COLO829 (cell line): ENCODE measurements at regions not wholly inside any gene's neighbourhood (a gene's known extent, or its start where the extent isn't known, plus 50 kb on each side); places are given as distances from the start of the nearest gene placed in this dataset.
"Not testable (repeated sequence)": the region's sequence is repeated elsewhere in the genome, so short reads cannot be mapped to it uniquely, and the experiment has no call there.

Experiments used
- DNase-seq: peaks from one replicate; pipeline ENCODE4 v3.0.0; 2012; ENCODE audit warnings: low spot score

- DNase-seq = no peak
Observed at GRCh38 chr9:117775591-117775990, 71.4 kb downstream of the TLR4 start.

GRCh38 chr9:117777823-117778222 is 73.6 kb downstream of the TLR4 start:
- DNase-seq = no peak

DNA sequence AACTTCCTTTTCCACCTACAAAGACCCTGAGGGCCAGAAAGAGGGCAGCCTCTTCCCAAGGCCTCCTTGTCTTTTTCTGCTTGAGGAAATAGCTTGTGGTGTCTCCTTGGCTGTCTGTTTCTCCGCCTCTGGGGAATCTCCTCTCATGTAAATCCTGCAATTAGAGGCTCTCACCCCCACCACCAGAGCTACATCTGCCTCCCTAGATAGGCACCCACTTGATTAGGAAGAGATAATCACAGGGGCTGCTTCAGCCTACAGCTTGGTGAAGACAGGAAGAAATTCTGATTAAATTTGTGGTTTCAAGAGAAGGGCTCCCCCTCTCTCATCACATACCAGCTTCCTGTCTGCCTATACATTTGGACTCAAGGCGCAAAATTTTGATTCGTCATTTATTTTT is 75.6 kb downstream of the TLR4 start:
- no peak for DNase-seq

GRCh38 chr9:117782931-117783788 is 79.0 kb downstream of the TLR4 start:
- DNase-seq = peak; percentile 53

DNA sequence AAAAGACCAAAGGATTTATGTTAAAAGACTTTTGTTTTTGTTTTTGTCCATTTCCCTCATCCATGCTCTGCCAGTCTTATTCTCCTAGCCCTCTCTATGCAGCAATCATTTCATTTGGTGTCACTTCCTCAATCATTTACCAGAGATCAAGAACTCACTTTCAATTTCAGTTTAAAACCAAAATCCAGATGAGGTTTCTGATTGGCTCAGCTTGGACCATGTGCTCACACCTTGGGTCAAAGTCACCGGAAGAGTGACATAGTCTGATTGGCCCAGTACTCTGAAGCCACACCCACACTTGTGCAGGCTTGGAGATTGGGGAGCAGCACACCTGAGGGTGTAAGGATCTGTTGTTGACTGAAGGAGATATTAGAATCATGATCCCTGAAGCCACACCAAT is 79.6 kb downstream of the TLR4 start:
- DNase-seq = peak; percentile 3

GRCh38 chr9:117784996-117785395 is 80.8 kb downstream of the TLR4 start:
- DNase-seq = no peak

- DNase-seq = no peak
Observed at GRCh38 chr9:117787746-117788145, 83.5 kb downstream of the TLR4 start.

GRCh38 chr9:117795271-117795670 is 91.1 kb downstream of the TLR4 start:
- DNase-seq = no peak

GRCh38 chr9:117796681-117797080 is 92.5 kb downstream of the TLR4 start:
- DNase-seq = no peak

DNA sequence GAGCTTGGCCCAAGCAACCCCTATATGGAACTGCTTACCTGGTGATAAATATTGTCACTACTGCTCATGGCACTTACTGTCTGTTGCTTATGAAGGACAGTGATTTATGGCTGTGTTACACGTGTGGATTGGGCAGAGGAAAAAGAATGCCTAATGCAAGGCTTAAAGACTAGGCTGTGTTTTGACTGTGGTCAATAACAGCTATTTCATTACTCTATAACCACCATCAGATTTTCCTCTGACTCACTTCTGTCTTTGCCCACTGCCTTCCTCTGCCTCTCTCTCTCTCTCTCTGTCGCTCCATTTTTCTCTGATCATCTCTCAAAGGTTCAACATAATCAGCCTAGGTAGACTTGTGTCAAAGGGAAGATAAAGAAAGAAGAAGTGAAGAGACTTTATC is 96.2 kb downstream of the TLR4 start:
- no peak for DNase-seq

- no peak for DNase-seq
Observed at GRCh38 chr9:117809751-117810150, 105.5 kb downstream of the TLR4 start.

DNA sequence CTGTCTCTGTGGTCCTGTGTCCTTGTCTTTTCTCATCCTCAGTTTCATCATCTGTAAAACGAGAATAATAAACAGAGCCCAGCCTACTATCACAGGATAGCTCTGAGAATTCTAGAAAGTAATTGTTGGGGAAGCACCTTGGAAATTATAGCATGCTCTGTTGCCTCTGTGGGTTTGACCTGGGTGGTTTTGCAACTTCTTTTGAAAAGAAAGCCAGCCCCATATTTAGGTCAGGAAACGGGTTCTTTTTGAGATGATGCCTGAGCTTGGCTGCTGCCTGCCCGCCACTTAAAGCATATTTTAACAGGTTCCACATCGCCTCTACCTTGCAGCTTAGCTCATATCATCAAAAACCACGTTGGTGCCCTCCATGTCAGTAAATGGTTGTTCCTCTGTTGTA is 111.1 kb downstream of the TLR4 start:
- DNase-seq = no peak

DNA sequence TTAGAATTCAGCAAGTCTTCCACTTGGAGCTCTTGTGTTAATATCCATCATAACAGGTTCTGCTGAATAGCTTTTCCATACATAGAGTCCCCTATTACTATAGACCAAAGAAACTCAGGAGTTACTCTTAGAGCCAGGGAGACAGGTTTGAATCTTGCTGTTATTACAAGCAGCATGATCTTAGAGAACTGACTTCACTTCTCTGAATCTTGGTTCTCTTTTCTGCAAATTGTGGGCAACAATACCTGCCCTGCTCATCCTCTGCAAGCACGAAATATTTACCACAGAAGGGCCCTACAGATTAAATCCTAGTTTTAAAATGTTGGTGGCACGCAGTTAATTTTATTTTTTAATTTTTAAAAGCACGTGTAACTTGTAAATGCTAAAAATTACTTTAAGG is 111.7 kb downstream of the TLR4 start:
- no peak for DNase-seq

DNA sequence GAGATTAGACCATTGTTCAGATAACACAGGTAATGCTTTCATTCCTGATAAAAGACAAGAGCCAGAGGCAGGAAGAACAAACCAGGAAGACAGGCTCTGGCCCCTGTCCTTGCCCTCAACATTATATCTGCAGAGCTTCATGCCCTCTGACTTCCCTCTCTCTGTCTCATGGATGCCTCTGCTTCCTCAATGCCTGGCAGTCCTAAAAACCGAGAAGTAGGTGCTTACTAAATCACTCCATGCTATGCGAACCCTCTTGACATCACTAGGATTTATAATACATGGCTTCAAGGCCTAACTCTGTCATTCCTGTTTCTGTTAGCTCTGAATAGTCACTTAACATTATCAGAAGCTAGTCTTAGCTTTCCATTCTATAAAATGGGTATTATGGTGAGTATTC is 117.8 kb downstream of the TLR4 start:
- no peak for DNase-seq

GRCh38 chr9:117823576-117823975 is 119.4 kb downstream of the TLR4 start:
- no peak for DNase-seq

DNA sequence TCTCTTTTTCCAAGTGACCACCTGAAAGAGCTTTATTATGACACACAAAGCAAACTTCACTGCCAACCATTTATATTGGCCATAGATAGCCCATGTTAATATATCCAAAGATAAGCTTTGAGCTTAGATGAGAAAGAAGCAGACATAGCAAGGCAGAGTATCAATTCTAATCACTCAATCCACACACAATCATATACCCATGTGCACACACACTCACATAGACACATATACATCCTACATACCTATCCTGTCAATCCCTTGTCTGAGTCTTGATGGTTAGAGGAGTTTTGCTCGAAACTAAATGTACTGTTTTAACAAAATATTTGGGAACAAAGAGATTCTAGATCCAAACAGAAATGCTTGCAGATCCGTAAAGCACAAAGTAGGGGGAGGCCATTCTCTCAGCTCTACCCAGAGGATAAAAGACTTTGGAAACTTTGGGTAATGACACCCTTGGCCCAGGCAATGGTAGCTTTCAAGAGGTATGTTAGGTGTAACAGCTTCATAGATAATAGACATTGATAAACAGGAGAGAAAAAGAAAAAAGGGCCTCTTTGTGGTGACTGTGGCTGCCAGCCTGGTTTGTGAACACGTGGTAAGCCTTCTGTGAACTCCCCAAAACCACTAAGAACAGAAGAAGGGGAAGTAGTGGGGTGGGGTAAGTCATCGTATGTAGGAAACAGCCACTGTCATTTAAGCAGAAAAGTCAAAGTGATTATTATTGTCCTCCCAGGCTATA is 121.6 kb downstream of the TLR4 start:
- no peak for DNase-seq

- DNase-seq = no peak
Observed at GRCh38 chr9:117826837-117827236, 122.6 kb downstream of the TLR4 start.

- DNase-seq = no peak
Observed at GRCh38 chr9:117827456-117827855, 123.3 kb downstream of the TLR4 start.

GRCh38 chr9:117828466-117828865 is 124.3 kb downstream of the TLR4 start:
- DNase-seq = no peak

- DNase-seq = no peak
Observed at GRCh38 chr9:117835798-117836197, 131.6 kb downstream of the TLR4 start.

DNA sequence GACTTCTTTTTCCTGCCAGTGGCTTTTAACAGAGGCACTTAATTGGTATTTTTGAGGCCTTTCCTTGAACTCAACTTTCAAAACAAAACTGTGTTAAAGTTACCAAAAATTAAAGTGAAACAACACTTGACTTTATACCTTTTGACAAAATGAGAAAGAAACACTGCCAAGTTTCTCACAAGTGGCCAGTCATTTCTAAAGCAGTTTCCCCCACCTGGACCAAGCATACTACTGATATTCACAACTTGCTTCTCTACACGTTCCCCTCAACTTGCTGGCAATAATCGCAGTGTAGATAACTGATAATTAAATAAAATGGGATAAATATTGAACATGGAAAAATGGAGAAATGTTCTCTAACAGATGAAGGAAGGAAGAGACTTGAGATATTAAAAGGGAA is 135.7 kb downstream of the TLR4 start:
- DNase-seq = no peak

- DNase-seq = not testable (repeated sequence)
Observed at GRCh38 chr9:117851836-117852461, 147.7 kb downstream of the TLR4 start.

DNA sequence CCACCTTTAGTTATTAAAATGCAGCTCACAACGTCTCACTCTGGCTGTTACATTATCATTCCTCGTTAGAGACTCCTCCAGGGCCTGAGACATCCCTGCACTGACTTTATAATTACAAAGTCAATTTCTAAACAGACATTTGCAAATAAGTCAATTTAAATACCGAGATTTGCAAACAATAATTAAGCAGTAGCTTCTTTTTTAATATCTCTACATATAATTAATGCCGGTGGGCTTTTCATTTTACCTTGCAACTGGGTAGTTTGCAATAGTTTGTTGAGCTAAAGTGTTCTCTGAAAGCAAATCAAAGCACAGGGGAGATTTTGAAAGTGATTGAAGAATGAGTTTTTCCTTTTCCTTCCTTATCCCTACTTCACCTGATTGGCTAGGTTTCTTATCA is 154.4 kb downstream of the TLR4 start:
- DNase-seq = no peak
